ENCODE measurements at regions not wholly inside any gene's neighbourhood (a gene's known extent, or its start where the extent isn't known, plus 50 kb on each side); places are given as distances from the start of the nearest gene placed in this dataset.

- H3K36me3 ChIP-seq (ENCODE audit: low read depth), result no peaks in the 10 kb centered on the region
- peaks cover 6% of the 10 kb centered on the region for H3F3A ChIP-seq (ENCODE audit: insufficient read depth)
- in situ Hi-C loops (cut with MboI), result no loop called here
- TF ChIP-seq EZH2 (IDR thresholded peaks at IDR 0.05; ENCODE audit: insufficient read depth, poor library complexity, severe bottlenecking) (no peak), EZH2phosphoT487 (IDR thresholded peaks at IDR 0.05; ENCODE audit: insufficient read depth, low read depth) (no peak)
- H3K9ac ChIP-seq, result no peak overlapping the region
- DNase-seq, result no peak
- no peak overlapping the region; the same call in 1 of the 2 replicates for H2AFZ ChIP-seq
- 85 to 86% methylated on average over 6 of the region's 6 CpGs for whole genome bisulfite sequencing, 2 experiments (ENCODE audit: low coverage in 1 of 2, low lambda C conversion rate in 2 of 2, missing lambda C conversion rate in 2 of 2)
- H3K4me3 ChIP-seq, result no peak overlapping the region
- peaks cover 11% of the 10 kb centered on the region; the same call in 1 of the 2 replicates for H3K4me1 ChIP-seq (ENCODE audit: insufficient read depth)
- no peaks in the 10 kb centered on the region for H3K79me2 ChIP-seq (ENCODE audit: insufficient read depth)
- no peaks in the 10 kb centered on the region for H3K9me2 ChIP-seq (ENCODE audit: insufficient read depth)
- no peak overlapping the region for H3K27ac ChIP-seq
- H3K27me3 ChIP-seq (replicated peaks; ENCODE audit: insufficient read depth), result no peaks in the 10 kb centered on the region
- H4K20me1 ChIP-seq (ENCODE audit: insufficient read depth), result no peaks in the 10 kb centered on the region
- H3K9me3 ChIP-seq (ENCODE audit: low read depth), result no peaks in the 10 kb centered on the region
- no peak overlapping the region for H3K4me2 ChIP-seq (ENCODE audit: unreplicated experiment)
Observed at GRCh38 chr1:224486801-224487583, 52.4 kb upstream of the WDR26 start.

- in situ Hi-C loops (cut with MboI), result no loop called here
- no peaks in the 10 kb centered on the region for H3K9me2 ChIP-seq (ENCODE audit: insufficient read depth)
- H4K20me1 ChIP-seq (ENCODE audit: insufficient read depth), result no peaks in the 10 kb centered on the region
- H3K27me3 ChIP-seq (replicated peaks; ENCODE audit: insufficient read depth), result no peaks in the 10 kb centered on the region
- TF ChIP-seq EZH2 (IDR thresholded peaks at IDR 0.05; ENCODE audit: insufficient read depth, poor library complexity, severe bottlenecking) (no peak), EZH2phosphoT487 (IDR thresholded peaks at IDR 0.05; ENCODE audit: insufficient read depth, low read depth) (no peak)
- peak; percentile 40 for DNase-seq
- H3K4me2 ChIP-seq (ENCODE audit: unreplicated experiment), result no peak overlapping the region
- H2AFZ ChIP-seq, result no peak overlapping the region
- WGBS, 2 experiments (ENCODE audit: low coverage in 1 of 2, low lambda C conversion rate in 2 of 2, missing lambda C conversion rate in 2 of 2), result 97 to 98% methylated on average over 2 of the region's 2 CpGs
- no peaks in the 10 kb centered on the region for H3K9me3 ChIP-seq (ENCODE audit: low read depth)
- no peaks in the 10 kb centered on the region for H3K79me2 ChIP-seq (ENCODE audit: insufficient read depth)
- peaks cover 6% of the 10 kb centered on the region for H3F3A ChIP-seq (ENCODE audit: insufficient read depth)
- no peak overlapping the region for H3K9ac ChIP-seq
- no peak overlapping the region for H3K27ac ChIP-seq
- no peak overlapping the region for H3K4me3 ChIP-seq
- no peaks in the 10 kb centered on the region for H3K36me3 ChIP-seq (ENCODE audit: low read depth)
- H3K4me1 ChIP-seq (ENCODE audit: insufficient read depth), result peaks cover 11% of the 10 kb centered on the region; the same call in 1 of the 2 replicates
Observed at GRCh38 chr1:224488806-224489499, 54.4 kb upstream of the WDR26 start.

DNA sequence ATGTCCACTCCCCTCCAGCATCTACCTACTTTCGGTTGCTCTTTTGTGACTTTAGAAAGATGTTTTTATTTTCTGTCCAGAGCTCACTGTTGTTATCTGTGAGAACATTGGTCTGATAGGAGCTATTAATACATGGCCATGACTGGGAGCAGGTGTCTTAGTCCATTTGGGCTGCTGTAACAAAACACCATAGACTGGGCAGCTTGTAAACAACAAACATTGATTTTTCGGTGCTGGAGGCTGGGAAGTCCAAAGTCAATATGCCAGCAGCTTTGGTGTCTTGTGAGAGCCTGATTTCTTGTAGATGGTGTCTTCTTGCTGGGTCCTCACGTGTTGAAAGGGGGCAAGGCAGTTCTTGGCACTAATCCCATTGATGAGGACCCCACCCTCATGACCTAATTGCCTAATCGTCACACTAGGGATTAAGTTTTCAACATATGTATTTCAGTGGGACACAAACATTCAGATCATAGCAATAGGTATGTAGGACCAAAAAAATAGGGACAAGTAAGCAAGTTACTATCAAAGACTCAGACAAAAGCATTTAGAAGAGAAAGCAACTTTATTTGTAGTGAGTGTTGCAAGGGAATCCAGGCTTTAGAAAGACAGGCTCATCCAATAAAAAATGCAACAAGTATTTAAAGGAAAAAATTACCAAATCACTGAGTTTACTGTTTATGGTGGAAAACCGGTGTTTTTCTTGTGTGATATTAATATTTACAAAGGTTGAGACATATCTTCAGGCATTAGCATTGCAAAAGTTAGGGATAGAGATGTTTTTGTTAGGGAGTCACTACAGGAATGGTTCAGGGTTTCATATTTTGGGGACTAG lies 55.2 kb upstream of the WDR26 start:
- Histone ChIP-seq H3K27ac (no peak overlapping the region), H4K20me1 (ENCODE audit: insufficient read depth) (no peaks in the 10 kb centered on the region), H3K4me2 (ENCODE audit: unreplicated experiment) (no peak overlapping the region), H2AFZ (no peak overlapping the region), H3K36me3 (ENCODE audit: low read depth) (no peaks in the 10 kb centered on the region), H3F3A (ENCODE audit: insufficient read depth) (peaks cover 6% of the 10 kb centered on the region), H3K9me3 (ENCODE audit: low read depth) (no peaks in the 10 kb centered on the region), H3K9me2 (ENCODE audit: insufficient read depth) (no peaks in the 10 kb centered on the region), H3K27me3 (replicated peaks; ENCODE audit: insufficient read depth) (no peaks in the 10 kb centered on the region), H3K4me3 (no peak overlapping the region), H3K4me1 (ENCODE audit: insufficient read depth) (peaks cover 11% of the 10 kb centered on the region; the same call in 1 of the 2 replicates), H3K79me2 (ENCODE audit: insufficient read depth) (no peaks in the 10 kb centered on the region), H3K9ac (no peak overlapping the region)
- no peak for DNase-seq
- in situ Hi-C loops (cut with MboI), result no loop called here
- WGBS, 2 experiments (ENCODE audit: low coverage in 1 of 2, low lambda C conversion rate in 2 of 2, missing lambda C conversion rate in 2 of 2), result 74 to 79% methylated on average over 5 of the region's 5 CpGs
- no peak for TF ChIP-seq EZH2 (IDR thresholded peaks at IDR 0.05; ENCODE audit: insufficient read depth, poor library complexity, severe bottlenecking)
- TF ChIP-seq EZH2phosphoT487 (IDR thresholded peaks at IDR 0.05; ENCODE audit: insufficient read depth, low read depth), result no peak

Data from GM23248 (cell line).